ENCODE measurements at regions not wholly inside any gene's neighbourhood (a gene's known extent, or its start where the extent isn't known, plus 50 kb on each side); places are given as distances from the start of the nearest gene placed in this dataset.

DNA sequence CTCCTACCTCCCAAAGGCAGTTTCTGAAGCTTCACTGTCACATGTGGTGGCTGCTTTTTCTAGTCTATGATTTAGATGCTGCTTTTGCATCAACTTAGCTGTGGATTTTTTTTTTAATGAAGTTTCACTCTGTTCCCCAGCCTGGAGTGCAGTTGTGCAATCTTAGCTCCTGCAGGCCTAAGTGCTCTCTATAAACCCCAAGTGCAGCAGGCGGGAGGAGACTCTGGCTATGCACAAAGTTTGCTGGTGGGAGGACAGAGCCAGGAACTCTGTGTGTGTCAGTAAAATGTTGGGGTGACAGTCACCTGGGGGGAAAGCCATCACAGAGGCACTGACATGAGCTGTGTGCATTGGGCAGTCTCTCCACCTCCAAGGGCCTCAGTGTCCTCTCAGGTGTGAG lies 138.8 kb upstream of the FAM20C start:
- H3K4me3 ChIP-seq (ENCODE audit: low read depth, low read length), result no peak overlapping the region
- DNase-seq (ENCODE audit: low read depth), result no peak
- TF ChIP-seq, protein P1, sequence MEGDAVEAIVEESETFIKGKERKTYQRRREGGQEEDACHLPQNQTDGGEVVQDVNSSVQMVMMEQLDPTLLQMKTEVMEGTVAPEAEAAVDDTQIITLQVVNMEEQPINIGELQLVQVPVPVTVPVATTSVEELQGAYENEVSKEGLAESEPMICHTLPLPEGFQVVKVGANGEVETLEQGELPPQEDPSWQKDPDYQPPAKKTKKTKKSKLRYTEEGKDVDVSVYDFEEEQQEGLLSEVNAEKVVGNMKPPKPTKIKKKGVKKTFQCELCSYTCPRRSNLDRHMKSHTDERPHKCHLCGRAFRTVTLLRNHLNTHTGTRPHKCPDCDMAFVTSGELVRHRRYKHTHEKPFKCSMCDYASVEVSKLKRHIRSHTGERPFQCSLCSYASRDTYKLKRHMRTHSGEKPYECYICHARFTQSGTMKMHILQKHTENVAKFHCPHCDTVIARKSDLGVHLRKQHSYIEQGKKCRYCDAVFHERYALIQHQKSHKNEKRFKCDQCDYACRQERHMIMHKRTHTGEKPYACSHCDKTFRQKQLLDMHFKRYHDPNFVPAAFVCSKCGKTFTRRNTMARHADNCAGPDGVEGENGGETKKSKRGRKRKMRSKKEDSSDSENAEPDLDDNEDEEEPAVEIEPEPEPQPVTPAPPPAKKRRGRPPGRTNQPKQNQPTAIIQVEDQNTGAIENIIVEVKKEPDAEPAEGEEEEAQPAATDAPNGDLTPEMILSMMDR (conservative IDR thresholded peaks at IDR 0.05; ENCODE audit: low read depth, low read length), result no peak

DNA sequence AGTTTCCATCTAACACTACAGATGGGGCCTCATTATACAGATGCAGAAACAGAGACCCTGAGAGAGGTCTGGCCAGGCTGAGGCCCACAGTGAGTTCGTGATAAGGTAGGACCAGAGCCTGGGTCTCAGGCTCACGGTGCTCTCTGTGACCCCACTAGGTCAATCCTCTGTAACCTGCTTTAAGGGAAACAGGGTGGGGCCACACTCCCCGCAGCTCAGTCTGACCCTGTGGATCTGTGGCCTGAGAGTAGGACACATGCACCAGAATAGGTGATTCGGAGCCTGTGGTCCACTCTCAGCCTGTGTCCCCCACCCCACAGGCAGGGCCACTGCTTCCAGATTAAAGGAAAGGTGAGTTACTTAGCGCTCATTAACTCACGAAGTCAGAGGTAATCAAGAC lies 137.8 kb upstream of the FAM20C start:
- DNase-seq (ENCODE audit: low read depth), result no peak
- H3K4me3 ChIP-seq (ENCODE audit: low read depth, low read length), result no peak overlapping the region
- TF ChIP-seq, protein P1 (conservative IDR thresholded peaks at IDR 0.05; ENCODE audit: low read depth, low read length), result no peak

DNA sequence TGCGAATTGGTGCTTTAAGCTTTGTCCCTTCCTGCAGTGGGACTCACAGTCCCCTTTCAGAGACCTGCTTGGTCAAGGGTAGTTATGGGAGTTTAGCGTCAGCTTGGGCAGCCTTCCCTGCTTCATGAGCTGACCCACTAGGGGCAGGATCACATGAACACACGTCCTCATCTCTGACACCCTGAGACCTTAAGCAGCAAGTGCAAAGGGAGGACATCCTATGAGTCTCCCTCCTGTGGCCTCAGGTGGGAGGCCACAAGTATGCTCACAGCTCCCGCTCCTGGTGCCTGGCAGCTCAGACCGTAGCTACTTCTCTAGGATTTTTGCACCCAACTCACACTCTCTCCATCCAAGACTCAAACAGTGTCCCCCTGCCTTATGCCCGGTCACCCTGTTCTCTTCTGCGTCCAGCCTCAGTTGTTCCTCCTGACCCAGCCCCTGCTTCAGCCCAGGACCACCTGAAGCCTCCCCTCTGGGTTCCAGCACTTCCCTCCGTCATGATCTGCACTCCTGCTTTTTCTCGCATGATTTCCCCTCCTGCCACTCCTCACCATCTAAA lies 136.6 kb upstream of the FAM20C start:
- H3K4me3 ChIP-seq (ENCODE audit: low read depth, low read length), result no peak overlapping the region
- no peak for DNase-seq (ENCODE audit: low read depth)
- TF ChIP-seq, protein P1 (conservative IDR thresholded peaks at IDR 0.05; ENCODE audit: low read depth, low read length), result no peak

DNA sequence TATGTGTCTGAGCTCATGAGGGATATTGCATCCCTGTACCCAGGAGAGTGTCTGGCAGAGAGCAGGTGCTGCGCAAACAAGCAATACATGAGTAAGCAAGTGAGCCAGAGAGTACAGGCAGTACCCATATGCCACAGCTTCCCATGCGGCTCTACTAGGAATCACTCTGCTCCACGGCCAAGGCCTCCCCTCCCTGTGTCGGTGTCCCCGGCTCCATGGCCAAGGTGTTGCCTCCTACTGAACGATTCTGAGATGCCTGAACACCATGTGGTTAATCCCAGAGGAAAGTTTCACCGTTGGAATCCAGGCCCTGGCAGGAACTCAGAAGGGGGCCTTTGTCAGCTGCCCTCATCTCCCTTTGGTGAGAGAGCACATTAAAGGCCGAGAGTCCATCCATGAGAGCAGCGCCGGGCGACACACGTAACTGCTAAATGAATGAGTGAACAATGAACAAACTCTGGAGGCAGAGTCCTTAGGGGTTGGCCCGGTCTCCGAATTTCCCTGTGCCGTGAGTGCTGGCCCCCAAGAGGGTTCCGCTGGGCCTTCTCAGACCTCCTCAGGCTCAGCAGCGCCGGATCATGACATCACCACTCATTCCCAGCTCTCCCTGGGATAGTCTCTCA lies 136.0 kb upstream of the FAM20C start:
- TF ChIP-seq, protein P1 (conservative IDR thresholded peaks at IDR 0.05; ENCODE audit: low read depth, low read length), result no peak
- DNase-seq (ENCODE audit: low read depth), result no peak
- H3K4me3 ChIP-seq (ENCODE audit: low read depth, low read length), result no peak overlapping the region

DNA sequence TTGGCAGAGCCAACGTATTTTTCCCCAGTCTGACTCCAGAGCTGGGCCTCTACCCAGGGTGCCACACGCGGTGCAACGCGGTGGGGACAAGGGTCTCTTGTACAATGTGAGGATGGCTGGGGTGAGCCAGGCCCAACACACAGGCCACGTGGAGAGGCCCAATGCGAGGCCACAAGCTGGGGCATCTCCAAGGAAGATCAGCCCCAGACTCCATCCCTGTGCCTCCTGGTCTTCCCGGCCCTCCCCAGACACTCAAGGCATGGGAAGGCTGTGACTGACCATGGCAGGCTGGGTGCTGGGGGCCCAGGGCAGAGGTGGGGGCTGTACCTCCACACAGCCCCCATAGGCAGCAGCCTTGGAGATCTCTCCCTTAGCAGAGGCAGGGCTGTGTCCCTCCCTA lies 135.3 kb upstream of the FAM20C start:
- DNase-seq (ENCODE audit: low read depth), result no peak
- TF ChIP-seq, protein P1 (conservative IDR thresholded peaks at IDR 0.05; ENCODE audit: low read depth, low read length), result no peak
- H3K4me3 ChIP-seq (ENCODE audit: low read depth, low read length), result no peak overlapping the region

DNA sequence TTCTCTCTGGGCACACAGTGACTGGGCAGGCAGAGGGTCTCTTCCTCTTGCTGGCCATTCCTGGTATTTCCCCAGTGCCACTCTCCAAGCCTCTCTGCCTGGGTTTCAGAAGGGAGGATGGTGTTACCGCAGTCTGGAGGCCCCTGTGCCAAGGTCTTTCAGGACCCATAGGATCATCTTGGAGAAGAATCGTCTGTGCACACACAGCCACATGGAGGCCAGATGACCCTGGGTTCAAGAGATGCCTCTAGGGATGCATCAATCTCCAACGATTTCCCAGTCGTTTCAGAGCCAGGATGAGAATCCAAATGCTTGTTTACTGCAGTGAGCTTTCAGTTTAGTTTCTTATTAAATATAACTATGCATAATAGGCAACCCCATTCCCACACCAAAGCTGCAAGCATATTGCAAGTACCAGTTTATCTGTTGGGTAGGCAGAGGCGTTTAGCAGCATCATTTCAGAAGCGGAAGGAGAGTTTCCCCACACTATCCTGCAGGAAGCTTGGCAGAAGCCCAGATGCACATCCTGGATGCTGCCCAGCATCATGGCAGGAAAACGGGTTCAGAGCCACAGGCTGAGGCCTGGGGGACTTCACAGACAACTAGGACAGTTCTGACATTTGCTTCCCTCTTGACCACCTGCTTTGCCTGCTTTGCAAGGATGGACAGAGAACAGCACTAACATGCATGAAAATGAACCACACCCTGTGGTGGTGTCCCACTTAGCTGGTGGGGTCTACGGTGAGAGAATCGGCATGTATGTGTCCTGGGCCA lies 134.7 kb upstream of the FAM20C start:
- no peak for DNase-seq (ENCODE audit: low read depth)
- TF ChIP-seq, protein P1 (conservative IDR thresholded peaks at IDR 0.05; ENCODE audit: low read depth, low read length), result no peak
- H3K4me3 ChIP-seq (ENCODE audit: low read depth, low read length), result no peak overlapping the region

All from epithelial cell of proximal tubule (primary cell).